ENCODE measurements at regions not wholly inside any gene's neighbourhood (a gene's known extent, or its start where the extent isn't known, plus 50 kb on each side); places are given as distances from the start of the nearest gene placed in this dataset.

DNA sequence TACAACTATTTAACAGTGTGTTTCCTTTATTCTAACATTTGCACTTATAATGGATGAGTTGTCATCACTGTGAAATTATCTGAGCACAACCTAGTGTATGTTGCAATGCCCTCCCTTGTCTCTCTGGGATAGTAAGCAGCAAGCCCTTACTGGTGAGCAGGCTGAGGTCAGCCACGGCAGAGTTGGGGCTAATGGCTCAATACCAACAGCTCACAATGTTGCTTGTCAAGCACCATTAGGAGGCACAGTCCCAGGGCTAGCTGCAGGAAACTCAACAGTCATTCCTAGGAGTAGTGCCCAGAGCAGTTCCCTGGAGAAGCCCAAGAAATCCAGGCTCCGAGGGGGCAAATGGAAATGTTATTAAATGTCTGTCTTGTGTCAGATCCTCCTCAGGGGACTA lies 858.4 kb downstream of the GRID1 start (continued):
- TF ChIP-seq, protein P1, sequence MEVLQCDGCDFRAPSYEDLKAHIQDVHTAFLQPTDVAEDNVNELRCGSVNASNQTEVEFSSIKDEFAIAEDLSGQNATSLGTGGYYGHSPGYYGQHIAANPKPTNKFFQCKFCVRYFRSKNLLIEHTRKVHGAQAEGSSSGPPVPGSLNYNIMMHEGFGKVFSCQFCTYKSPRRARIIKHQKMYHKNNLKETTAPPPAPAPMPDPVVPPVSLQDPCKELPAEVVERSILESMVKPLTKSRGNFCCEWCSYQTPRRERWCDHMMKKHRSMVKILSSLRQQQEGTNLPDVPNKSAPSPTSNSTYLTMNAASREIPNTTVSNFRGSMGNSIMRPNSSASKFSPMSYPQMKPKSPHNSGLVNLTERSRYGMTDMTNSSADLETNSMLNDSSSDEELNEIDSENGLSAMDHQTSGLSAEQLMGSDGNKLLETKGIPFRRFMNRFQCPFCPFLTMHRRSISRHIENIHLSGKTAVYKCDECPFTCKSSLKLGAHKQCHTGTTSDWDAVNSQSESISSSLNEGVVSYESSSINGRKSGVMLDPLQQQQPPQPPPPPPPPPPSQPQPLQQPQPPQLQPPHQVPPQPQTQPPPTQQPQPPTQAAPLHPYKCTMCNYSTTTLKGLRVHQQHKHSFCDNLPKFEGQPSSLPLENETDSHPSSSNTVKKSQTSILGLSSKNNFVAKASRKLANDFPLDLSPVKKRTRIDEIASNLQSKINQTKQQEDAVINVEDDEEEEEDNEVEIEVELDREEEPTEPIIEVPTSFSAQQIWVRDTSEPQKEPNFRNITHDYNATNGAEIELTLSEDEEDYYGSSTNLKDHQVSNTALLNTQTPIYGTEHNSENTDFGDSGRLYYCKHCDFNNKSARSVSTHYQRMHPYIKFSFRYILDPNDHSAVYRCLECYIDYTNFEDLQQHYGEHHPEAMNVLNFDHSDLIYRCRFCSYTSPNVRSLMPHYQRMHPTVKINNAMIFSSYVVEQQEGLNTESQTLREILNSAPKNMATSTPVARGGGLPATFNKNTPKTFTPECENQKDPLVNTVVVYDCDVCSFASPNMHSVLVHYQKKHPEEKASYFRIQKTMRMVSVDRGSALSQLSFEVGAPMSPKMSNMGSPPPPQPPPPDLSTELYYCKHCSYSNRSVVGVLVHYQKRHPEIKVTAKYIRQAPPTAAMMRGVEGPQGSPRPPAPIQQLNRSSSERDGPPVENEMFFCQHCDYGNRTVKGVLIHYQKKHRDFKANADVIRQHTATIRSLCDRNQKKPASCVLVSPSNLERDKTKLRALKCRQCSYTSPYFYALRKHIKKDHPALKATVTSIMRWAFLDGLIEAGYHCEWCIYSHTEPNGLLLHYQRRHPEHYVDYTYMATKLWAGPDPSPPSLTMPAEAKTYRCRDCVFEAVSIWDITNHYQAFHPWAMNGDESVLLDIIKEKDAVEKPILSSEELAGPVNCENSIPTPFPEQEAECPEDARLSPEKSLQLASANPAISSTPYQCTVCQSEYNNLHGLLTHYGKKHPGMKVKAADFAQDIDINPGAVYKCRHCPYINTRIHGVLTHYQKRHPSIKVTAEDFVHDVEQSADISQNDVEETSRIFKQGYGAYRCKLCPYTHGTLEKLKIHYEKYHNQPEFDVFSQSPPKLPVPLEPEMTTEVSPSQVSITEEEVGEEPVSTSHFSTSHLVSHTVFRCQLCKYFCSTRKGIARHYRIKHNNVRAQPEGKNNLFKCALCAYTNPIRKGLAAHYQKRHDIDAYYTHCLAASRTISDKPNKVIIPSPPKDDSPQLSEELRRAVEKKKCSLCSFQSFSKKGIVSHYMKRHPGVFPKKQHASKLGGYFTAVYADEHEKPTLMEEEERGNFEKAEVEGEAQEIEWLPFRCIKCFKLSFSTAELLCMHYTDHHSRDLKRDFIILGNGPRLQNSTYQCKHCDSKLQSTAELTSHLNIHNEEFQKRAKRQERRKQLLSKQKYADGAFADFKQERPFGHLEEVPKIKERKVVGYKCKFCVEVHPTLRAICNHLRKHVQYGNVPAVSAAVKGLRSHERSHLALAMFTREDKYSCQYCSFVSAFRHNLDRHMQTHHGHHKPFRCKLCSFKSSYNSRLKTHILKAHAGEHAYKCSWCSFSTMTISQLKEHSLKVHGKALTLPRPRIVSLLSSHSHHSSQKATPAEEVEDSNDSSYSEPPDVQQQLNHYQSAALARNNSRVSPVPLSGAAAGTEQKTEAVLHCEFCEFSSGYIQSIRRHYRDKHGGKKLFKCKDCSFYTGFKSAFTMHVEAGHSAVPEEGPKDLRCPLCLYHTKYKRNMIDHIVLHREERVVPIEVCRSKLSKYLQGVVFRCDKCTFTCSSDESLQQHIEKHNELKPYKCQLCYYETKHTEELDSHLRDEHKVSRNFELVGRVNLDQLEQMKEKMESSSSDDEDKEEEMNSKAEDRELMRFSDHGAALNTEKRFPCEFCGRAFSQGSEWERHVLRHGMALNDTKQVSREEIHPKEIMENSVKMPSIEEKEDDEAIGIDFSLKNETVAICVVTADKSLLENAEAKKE (CRISPR knock-in tag; IDR thresholded peaks at IDR 0.05), result no peak
- TF ChIP-seq EZH2phosphoT487 (IDR thresholded peaks at IDR 0.05; ENCODE audit: unreplicated experiment) (no peak), ZNF331 (CRISPR knock-in tag; IDR thresholded peaks at IDR 0.05; ENCODE audit: low read depth) (no peak)

GRCh38 chr10:85510682-85511081 lies 855.9 kb downstream of the GRID1 start:
- Histone ChIP-seq H3K27ac (ENCODE audit: low read depth) (no peak overlapping the region), H3K4me2 (no peak overlapping the region), H3K4me3 (no peak overlapping the region), H4K20me1 (replicated peaks; ENCODE audit: insufficient read depth) (no peaks in the 10 kb centered on the region), H2AFZ (no peak overlapping the region), H3K9me2 (ENCODE audit: insufficient read depth) (no peaks in the 10 kb centered on the region), H3K4me1 (ENCODE audit: insufficient read depth) (no peaks in the 10 kb centered on the region), H3K79me2 (replicated peaks; ENCODE audit: insufficient read depth) (no peaks in the 10 kb centered on the region), H3K36me3 (ENCODE audit: insufficient read depth) (no peaks in the 10 kb centered on the region), H3K27me3 (ENCODE audit: insufficient read depth) (no peaks in the 10 kb centered on the region), H3F3A (replicated peaks; ENCODE audit: low read depth) (no peaks in the 10 kb centered on the region)
- Mint-ChIP-seq H3K36me3 (ENCODE audit: low read depth) (no peaks in the 10 kb centered on the region; the same call in 2 of the 3 replicates), H3K4me3 (no peak overlapping the region), H3K4me1 (peaks cover 10% of the 10 kb centered on the region), H3K9me3 (peaks cover 85% of the 10 kb centered on the region), H3K27ac (no peak overlapping the region), H3K27me3 (ENCODE audit: insufficient read depth, low read depth, poor library complexity) (peaks cover 7% of the 10 kb centered on the region)
- no peak for ATAC-seq
- TF ChIP-seq POLR2AphosphoS5 (IDR thresholded peaks at IDR 0.05; ENCODE audit: low read depth), result no peak
- TF ChIP-seq, protein P2, sequence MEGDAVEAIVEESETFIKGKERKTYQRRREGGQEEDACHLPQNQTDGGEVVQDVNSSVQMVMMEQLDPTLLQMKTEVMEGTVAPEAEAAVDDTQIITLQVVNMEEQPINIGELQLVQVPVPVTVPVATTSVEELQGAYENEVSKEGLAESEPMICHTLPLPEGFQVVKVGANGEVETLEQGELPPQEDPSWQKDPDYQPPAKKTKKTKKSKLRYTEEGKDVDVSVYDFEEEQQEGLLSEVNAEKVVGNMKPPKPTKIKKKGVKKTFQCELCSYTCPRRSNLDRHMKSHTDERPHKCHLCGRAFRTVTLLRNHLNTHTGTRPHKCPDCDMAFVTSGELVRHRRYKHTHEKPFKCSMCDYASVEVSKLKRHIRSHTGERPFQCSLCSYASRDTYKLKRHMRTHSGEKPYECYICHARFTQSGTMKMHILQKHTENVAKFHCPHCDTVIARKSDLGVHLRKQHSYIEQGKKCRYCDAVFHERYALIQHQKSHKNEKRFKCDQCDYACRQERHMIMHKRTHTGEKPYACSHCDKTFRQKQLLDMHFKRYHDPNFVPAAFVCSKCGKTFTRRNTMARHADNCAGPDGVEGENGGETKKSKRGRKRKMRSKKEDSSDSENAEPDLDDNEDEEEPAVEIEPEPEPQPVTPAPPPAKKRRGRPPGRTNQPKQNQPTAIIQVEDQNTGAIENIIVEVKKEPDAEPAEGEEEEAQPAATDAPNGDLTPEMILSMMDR (conservative IDR thresholded peaks at IDR 0.05; ENCODE audit: low read depth in 2 of 2), result peak; percentile 37 to 55
- no peak for TF ChIP-seq NANOG (IDR thresholded peaks at IDR 0.05; ENCODE audit: borderline replicate concordance)
- peak; percentile 9 for DNase-seq (ENCODE audit: low spot score)

Data from GM23338 (cell line).